CD4-positive, alpha-beta T cell treated with Interferon alpha-2 for 1 hour (primary cell): ENCODE measurements at regions not wholly inside any gene's neighbourhood (a gene's known extent, or its start where the extent isn't known, plus 50 kb on each side); places are given as distances from the start of the nearest gene placed in this dataset.

Experiments
- DNase-seq, 2 donors: peaks; one replicate each; pipeline ENCODE4 v3.0.0-alpha.2; 2020 to 2022

DNA sequence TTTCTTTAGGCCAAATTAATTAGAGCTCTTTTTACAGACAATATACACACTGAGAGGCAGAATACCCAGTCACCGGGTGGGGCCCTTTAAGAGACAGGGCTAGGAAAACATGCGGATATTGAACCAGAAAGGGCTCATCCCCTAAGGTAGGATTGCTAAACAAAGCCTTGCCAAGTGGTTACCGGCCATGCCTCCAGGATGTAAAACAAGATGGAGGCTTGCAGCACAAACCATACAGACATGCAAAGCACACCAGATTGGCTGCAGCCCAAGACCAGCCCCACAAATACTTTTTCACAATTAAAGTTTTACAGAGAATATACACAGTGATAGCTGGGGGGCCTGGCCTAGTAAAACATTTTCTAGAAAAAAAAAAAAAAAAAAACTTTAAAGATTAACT is 210.0 kb downstream of the KLHL4 start:
- DNase-seq: no peak

- no peak for DNase-seq
These were observed 210.4 kb downstream of the KLHL4 start for GRCh38 chrX:87728024-87728423.

GRCh38 chrX:87728459-87728858 is 210.9 kb downstream of the KLHL4 start:
- no peak for DNase-seq

DNA sequence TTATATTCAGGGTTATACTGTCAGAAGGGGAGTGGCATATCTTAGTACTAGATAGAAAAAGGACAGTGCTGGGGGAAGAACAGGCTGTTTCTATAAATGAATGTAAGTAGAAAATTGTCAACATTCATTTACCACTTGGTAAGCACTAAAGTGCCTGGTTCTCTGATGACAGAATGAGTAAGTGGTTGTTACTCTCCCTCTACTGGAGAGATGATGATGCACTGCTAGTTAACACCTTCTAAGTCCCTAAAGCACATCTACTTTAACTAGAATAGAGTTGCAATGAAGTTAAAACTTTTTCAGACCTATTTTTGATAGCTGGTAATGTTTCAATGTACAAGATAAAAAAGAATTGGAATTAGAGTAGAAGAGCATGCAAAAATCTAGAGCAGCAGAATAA is 214.5 kb downstream of the KLHL4 start:
- no peak for DNase-seq

DNA sequence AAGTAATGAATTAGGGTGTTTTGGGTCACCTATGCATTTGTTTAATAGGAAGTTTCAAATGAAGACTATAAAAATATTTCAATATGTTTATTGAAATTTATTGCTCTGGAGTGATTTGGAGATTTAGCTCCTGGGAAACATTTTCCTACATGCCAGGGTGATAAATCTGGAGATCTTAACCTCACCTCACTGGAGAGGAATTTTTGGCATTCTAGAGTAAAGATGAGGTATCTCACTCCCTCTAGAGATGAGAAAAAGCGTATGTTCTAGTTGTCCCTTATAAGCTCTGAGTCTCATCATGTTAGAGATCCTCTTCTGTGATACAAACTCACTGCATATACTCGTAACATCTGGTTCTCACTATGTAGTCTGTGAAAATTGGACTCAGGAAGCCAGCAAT is 219.0 kb downstream of the KLHL4 start:
- no peak for DNase-seq

DNA sequence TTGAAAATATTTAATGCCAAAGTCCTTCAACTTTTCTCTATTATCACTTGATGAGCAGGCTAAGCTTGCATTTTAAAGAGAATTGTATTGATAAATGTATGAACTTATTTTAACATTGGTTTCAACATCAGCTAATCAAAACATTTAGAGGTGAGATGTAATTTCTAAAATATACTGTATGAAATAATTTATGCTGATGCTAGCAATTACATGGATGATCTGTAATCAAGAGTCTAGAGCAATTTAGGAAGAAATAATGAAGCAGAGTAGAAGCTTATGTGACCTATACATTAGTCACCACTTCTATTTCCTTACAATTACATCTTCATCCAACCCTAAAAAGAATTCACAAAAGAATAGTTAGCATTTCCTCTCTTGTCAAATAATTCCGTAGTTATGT is 226.8 kb downstream of the KLHL4 start:
- no peak for DNase-seq

- DNase-seq: no peak
These were observed 237.9 kb downstream of the KLHL4 start for GRCh38 chrX:87755493-87755892.

- no peak for DNase-seq
These were observed 271.4 kb downstream of the KLHL4 start for GRCh38 chrX:87788976-87789375.

DNA sequence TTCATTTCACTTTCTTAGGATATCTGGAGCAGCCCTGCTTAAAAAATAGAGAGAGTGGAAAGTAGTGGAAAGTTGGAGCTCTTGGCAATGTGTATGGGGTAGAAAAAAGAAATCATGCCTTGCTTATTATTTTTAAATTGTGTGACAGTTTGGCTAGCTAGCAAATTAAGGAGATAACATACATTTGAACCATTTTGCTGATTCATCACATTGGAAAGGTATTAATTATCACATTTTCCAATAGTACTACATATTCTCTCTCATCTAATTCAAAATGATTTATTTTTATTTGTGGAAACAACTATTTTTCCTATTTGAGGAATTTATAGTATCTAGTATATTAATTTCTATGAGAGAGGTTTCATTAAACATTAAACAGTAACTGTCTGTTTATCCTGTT is 280.4 kb downstream of the KLHL4 start:
- no peak for DNase-seq

GRCh38 chrX:87805829-87806490 is 288.4 kb downstream of the KLHL4 start:
- no peak for DNase-seq

GRCh38 chrX:87808576-87809243 is 291.1 kb downstream of the KLHL4 start:
- DNase-seq: no peak

DNA sequence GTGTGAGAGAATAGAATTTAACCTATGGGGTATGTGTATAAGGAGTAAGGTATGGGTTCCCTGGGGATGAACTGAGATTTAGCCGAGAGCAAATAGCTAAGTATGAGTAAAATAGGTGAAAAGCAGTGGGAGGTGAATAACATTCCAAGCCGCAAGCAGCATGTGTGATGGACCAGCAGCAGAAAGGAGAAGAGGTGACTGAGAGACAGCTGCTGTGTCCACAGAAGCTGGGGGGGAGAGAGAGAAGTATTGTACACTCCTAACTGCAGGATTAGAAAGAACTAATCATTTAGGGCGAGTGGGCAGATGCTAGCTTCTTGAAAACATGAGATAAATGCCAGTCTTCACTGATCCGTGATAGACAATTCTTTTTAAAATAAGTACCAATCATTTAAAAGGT is 296.0 kb downstream of the KLHL4 start:
- no peak for DNase-seq

DNA sequence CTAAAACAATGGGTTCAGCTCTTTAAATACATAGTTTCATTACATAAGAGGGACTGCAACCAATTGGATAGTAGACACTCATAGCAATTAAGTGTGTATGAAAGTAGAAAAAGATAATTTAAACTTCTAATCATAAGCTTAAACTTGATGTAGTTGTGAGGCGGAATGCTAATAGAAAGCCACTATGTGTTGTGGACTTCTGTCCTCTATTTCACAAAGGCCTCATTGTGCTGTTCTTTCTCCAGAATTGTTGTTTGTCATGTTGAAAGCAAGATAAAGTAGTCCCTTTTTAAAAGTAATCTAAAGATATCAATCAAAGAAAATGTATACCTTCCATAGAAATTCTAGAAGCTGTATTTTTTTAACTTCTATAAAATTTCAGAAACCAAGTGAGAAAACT is 329.4 kb downstream of the KLHL4 start:
- no peak for DNase-seq

GRCh38 chrX:87873347-87873941 is 355.8 kb downstream of the KLHL4 start:
- DNase-seq: no peak

DNA sequence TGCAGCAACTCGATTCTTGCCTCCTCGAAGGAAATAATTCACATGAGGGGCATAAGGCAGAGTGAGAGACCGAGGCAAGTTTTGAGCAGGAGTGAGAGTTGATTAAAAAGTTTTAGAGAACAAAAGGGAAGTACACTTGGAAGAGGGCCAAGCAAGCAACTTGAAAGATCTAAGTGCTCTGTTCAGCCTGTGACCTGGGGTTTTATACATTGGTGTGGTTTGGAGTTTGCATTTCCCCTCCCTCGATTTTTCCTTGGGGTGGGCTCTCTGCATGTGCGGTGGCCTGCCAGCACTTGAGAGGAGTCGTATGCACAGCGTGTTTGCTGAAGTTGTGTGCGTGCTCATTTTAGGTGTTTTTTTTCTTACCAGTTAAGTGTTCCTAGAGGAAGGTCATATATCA is 356.4 kb downstream of the KLHL4 start:
- no peak for DNase-seq

GRCh38 chrX:87878926-87879325 is 361.3 kb downstream of the KLHL4 start:
- no peak for DNase-seq

GRCh38 chrX:87890437-87890836 is 372.8 kb downstream of the KLHL4 start:
- no peak for DNase-seq

GRCh38 chrX:87895421-87895820 is 377.8 kb downstream of the KLHL4 start:
- DNase-seq: no peak

GRCh38 chrX:87896057-87896456 is 378.5 kb downstream of the KLHL4 start:
- DNase-seq: no peak

GRCh38 chrX:87900320-87900908 is 382.8 kb downstream of the KLHL4 start:
- DNase-seq: peak; percentile 8 to 45

DNA sequence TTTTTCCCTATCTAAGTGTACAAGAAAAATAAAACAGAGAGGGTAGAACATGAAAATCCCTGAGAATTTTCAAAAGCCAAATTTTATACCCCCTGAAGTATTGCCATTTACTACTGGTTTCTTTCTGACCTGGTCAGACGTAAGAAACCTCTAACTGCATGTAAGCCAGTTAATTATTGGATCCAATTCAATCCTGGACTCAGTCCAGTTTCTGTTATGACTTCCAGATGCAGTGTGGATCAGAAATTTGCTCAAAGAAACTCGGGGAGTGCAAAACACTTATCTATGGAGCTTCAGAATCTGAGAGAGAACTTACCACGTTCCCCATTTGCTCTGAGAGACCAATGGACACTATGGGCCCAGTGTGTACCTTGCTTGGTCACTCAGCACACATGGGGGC is 383.5 kb downstream of the KLHL4 start:
- DNase-seq: no peak

GRCh38 chrX:87914726-87915125 is 397.1 kb downstream of the KLHL4 start:
- DNase-seq: no peak

GRCh38 chrX:87924619-87925018 is 407.0 kb downstream of the KLHL4 start:
- DNase-seq: no peak

GRCh38 chrX:87941841-87942240 is 424.2 kb downstream of the KLHL4 start:
- DNase-seq: no peak
